ENCODE measurements at regions not wholly inside any gene's neighbourhood (a gene's known extent, or its start where the extent isn't known, plus 50 kb on each side); places are given as distances from the start of the nearest gene placed in this dataset.

DNA sequence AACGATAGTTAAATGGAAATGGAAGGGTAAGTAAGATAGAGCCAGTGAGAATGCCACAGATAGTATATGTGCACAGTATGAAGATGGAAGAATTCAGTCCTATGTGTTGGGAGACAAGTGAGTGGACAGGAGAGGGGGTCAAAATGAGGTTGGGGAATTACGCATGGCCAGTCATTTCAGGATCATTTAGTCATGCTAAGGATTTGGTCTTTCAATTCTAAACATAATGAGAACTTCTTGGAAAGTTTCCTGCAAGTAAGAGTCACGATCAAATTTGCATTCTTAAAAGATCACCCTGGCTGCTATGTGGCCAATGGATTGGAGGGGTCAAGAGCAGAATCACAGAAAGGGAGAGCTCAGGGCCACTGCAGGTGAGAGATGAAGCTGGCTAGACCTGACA lies 64.0 kb upstream of the KCNK2 start:
- TF ChIP-seq CTCF (conservative IDR thresholded peaks at IDR 0.05; ENCODE audit: low read depth, low read length), result no peak
- no peak for TF ChIP-seq EZH2 (IDR thresholded peaks at IDR 0.05; ENCODE audit: borderline replicate concordance, low read depth, low read length, poor library complexity, severe bottlenecking)
- no TSS peak for BruUV-seq (replicated peaks)
- POLR2A ChIA-PET (ENCODE audit: low non-redundant PET), result no interaction called here

DNA sequence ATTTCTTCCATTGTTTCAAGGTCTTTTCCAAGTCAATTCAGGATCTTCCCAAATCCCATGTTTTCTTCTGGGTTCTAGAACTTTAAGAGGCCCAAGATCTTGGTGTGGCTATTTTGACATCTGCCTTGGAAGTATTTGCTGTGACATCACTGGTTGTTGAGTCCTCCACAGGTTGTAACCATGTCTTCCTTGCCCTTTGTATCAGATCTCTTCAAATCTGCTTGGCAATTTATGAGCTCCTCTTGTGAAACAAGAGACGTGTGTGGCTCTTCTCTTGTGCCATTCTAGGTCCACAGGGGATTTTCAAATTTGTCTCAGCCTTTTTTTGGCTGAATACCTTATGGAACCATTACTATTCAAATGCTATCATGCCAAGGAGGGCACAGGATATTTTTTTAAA lies 60.3 kb upstream of the KCNK2 start:
- H3K27ac ChIP-seq (ENCODE audit: low read depth, low read length, poor library complexity, severe bottlenecking), result no peak overlapping the region
- peaks cover 13% of the 10 kb centered on the region for H3K27me3 ChIP-seq (replicated peaks; ENCODE audit: insufficient read depth, low read depth, low read length, poor library complexity)
- no peak overlapping the region for H3K4me3 ChIP-seq (ENCODE audit: low read depth, low read length, poor library complexity, severe bottlenecking)
- no TSS peak for BruUV-seq (replicated peaks)
- DNase-seq (ENCODE audit: low spot score), result no peak
- intact Hi-C loops (cut with micrococcal nuclease; ENCODE audit: unreplicated experiment), result no loop called here
- H3K4me1 ChIP-seq (ENCODE audit: insufficient read depth, low read length, poor library complexity, severe bottlenecking), result no peaks in the 10 kb centered on the region
- no peaks in the 10 kb centered on the region for H3K36me3 ChIP-seq (ENCODE audit: insufficient read depth, low read length, poor library complexity, severe bottlenecking)
- CTCF ChIA-PET, result no interaction called here
- POLR2A ChIA-PET (ENCODE audit: low non-redundant PET), result interaction anchor here (0.6 kb wide), 1 partner anchor 343 kb away, joined by 3 read pairs; no protein-coding TSS in a partner anchor
- TF ChIP-seq EZH2 (IDR thresholded peaks at IDR 0.05; ENCODE audit: borderline replicate concordance, low read depth, low read length, poor library complexity, severe bottlenecking), result no peak
- TF ChIP-seq CTCF (conservative IDR thresholded peaks at IDR 0.05; ENCODE audit: low read depth, low read length), result no peak
- H3K9me3 ChIP-seq (ENCODE audit: low read depth, low read length, poor library complexity, severe bottlenecking), result no peaks in the 10 kb centered on the region

More for the DNA sequence above, 64.0 kb upstream of the KCNK2 start:
- Histone ChIP-seq H3K27me3 (replicated peaks; ENCODE audit: insufficient read depth, low read depth, low read length, poor library complexity) (peaks cover 21% of the 10 kb centered on the region), H3K9me3 (ENCODE audit: low read depth, low read length, poor library complexity, severe bottlenecking) (no peaks in the 10 kb centered on the region), H3K4me1 (ENCODE audit: insufficient read depth, low read length, poor library complexity, severe bottlenecking) (no peaks in the 10 kb centered on the region), H3K36me3 (ENCODE audit: insufficient read depth, low read length, poor library complexity, severe bottlenecking) (no peaks in the 10 kb centered on the region), H3K27ac (ENCODE audit: low read depth, low read length, poor library complexity, severe bottlenecking) (no peak overlapping the region), H3K4me3 (ENCODE audit: low read depth, low read length, poor library complexity, severe bottlenecking) (no peak overlapping the region)
- intact Hi-C loops (cut with micrococcal nuclease; ENCODE audit: unreplicated experiment), result no loop called here
- CTCF ChIA-PET, result no interaction called here
- no peak for DNase-seq (ENCODE audit: low spot score)

DNA sequence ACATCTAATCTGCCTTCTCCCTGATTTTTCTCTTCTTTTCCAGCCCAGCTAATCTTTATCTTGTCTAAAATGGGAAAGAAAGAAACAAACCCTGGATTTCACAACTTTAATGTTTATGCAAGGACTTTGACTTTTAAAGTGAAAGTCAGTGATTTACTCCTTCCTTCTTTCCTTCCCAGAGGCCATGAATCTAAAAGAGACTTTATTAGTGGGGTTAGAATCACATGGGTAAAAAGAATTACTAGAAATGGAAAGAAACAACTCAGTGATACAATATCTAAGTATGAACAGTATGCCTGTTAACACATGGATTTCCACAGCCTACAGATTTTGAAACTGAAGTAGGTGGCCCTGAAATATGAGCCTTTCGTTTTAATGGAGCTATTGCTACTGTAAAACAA lies 59.8 kb upstream of the KCNK2 start:
- intact Hi-C loops (cut with micrococcal nuclease; ENCODE audit: unreplicated experiment), result no loop called here
- TF ChIP-seq CTCF (conservative IDR thresholded peaks at IDR 0.05; ENCODE audit: low read depth, low read length) (no peak), EZH2 (IDR thresholded peaks at IDR 0.05; ENCODE audit: borderline replicate concordance, low read depth, low read length, poor library complexity, severe bottlenecking) (no peak)
- no peaks in the 10 kb centered on the region for H3K9me3 ChIP-seq (ENCODE audit: low read depth, low read length, poor library complexity, severe bottlenecking)
- no peaks in the 10 kb centered on the region for H3K36me3 ChIP-seq (ENCODE audit: insufficient read depth, low read length, poor library complexity, severe bottlenecking)
- H3K27ac ChIP-seq (ENCODE audit: low read depth, low read length, poor library complexity, severe bottlenecking), result no peak overlapping the region
- H3K4me3 ChIP-seq (ENCODE audit: low read depth, low read length, poor library complexity, severe bottlenecking), result no peak overlapping the region
- no peaks in the 10 kb centered on the region for H3K4me1 ChIP-seq (ENCODE audit: insufficient read depth, low read length, poor library complexity, severe bottlenecking)
- POLR2A ChIA-PET (ENCODE audit: low non-redundant PET), result interaction anchor here (0.6 kb wide), 1 partner anchor 343 kb away, joined by 3 read pairs; no protein-coding TSS in a partner anchor
- CTCF ChIA-PET, result no interaction called here
- no TSS peak for BruUV-seq (replicated peaks)
- H3K27me3 ChIP-seq (replicated peaks; ENCODE audit: insufficient read depth, low read depth, low read length, poor library complexity), result peaks cover 13% of the 10 kb centered on the region
- DNase-seq (ENCODE audit: low spot score), result no peak
